Uterus (tissue), 3 donors: ENCODE measurements at regions not wholly inside any gene's neighbourhood (a gene's known extent, or its start where the extent isn't known, plus 50 kb on each side); places are given as distances from the start of the nearest gene placed in this dataset.

ENCODE experiments used
- DNase-seq, 2 donors: peaks; one replicate each; pipeline ENCODE4 v3.0.0-alpha.2; 2019 to 2020
- H3K27ac ChIP-seq, 2 donors: fragments of 200-600 bp; sonication (generic); 1 replicate in 1 of 2; 2 replicates in 1 of 2; pipeline ENCODE4 v1.5.1; 2016 to 2018
- H3K27me3 ChIP-seq, 2 donors: fragments of 200-600 bp; sonication (generic); one replicate each; pipeline ENCODE4 v1.5.1; 2018 to 2019; ENCODE audit warnings: control low read depth in 1 of 2
- H3K36me3 ChIP-seq, 2 donors: fragments of 200-600 bp; sonication (generic); one replicate each; pipeline ENCODE4 v1.5.1; 2019; ENCODE audit warnings: control low read depth in 1 of 2
- H3K4me1 ChIP-seq, 2 donors: fragments of 200-600 bp; sonication (generic); one replicate each; pipeline ENCODE4 v1.5.1; 2018 to 2019; ENCODE audit warnings: control low read depth in 1 of 2
- H3K4me3 ChIP-seq, 2 donors: fragments of 200-600 bp; sonication (generic); 1 replicate in 1 of 2; 2 replicates in 1 of 2; pipeline ENCODE4 v1.5.1; 2018 to 2019; ENCODE audit warnings: mild to moderate bottlenecking in 1 of 2
- H3K9me3 ChIP-seq, 2 donors: fragments of 200-600 bp; sonication (generic); one replicate each; pipeline ENCODE4 v1.5.1; 2019; ENCODE audit warnings: control low read depth in 1 of 2
- CTCF ChIP-seq, 4 experiments: fragments of 200-600 bp in 2 of 4; fragments of 450-650 bp in 2 of 4; sonication (generic) in 2 of 4; IDR thresholded peaks; one replicate each; pipeline ENCODE4 v1.5.1; 2016 to 2019; ENCODE audit warnings: antibody characterized with exemption in 4 of 4, mild to moderate bottlenecking in 2 of 4, moderate library complexity in 1 of 4
- POLR2A ChIP-seq, 2 donors: fragments of 450-650 bp; IDR thresholded peaks; one replicate each; pipeline ENCODE4 v1.6.1; 2016; ENCODE audit warnings: antibody characterized with exemption in 2 of 2, mild to moderate bottlenecking in 1 of 2, moderate library complexity in 1 of 2
- intact Hi-C: fragments of 100-400 bp; cut with DNase I; formaldehyde crosslinking; loops from one replicate; pipeline ENCODE4 v1.15.1; 2023; ENCODE audit warnings: low total_unique reads
- donor health status: DM: yes; HTN: yes; CAD: no.

GRCh38 chr12:125704803-125705202 lies 639.6 kb downstream of the AACS start:
- no peak for DNase-seq
- no peaks in the 10 kb centered on the region for H3K4me1 ChIP-seq
- H3K9me3 ChIP-seq = no peaks in the 10 kb centered on the region
- intact Hi-C loops = no loop called here
- no peak overlapping the region for H3K4me3 ChIP-seq
- H3K27ac ChIP-seq = no peak overlapping the region
- no peak for TF ChIP-seq CTCF (IDR thresholded peaks at IDR 0.05)
- TF ChIP-seq POLR2A (IDR thresholded peaks at IDR 0.05) = no peak
- H3K27me3 ChIP-seq = no peaks in the 10 kb centered on the region
- H3K36me3 ChIP-seq = no peaks in the 10 kb centered on the region

GRCh38 chr12:125720961-125721360 lies 655.7 kb downstream of the AACS start:
- intact Hi-C loops = no loop called here
- no peaks in the 10 kb centered on the region for H3K36me3 ChIP-seq
- H3K9me3 ChIP-seq = no peaks in the 10 kb centered on the region
- H3K27ac ChIP-seq = no peak overlapping the region
- DNase-seq = no peak
- H3K27me3 ChIP-seq = no peaks in the 10 kb centered on the region
- no peak overlapping the region for H3K4me3 ChIP-seq
- TF ChIP-seq CTCF (IDR thresholded peaks at IDR 0.05) (no peak), POLR2A (IDR thresholded peaks at IDR 0.05) (no peak)
- no peaks in the 10 kb centered on the region for H3K4me1 ChIP-seq

DNA sequence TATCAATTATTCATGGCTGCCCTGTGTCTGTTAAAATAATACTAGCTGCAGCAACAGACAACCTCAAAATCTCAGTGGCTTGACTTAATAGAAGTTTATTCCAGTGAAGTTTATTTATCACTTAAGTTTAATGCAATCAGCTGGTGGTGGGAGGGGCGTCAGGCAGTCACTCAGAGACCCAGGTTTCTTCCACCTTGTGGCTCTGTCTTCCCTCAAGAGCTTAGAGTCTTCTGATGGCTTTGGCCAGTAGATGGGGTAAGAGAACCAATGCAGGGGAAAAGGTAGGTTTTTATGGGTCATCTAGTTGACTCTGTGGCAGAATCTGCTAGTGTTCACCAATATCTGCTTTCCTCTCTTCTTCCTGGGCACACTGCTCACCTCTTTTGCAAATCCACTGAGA lies 668.9 kb downstream of the AACS start:
- DNase-seq = no peak
- H3K27me3 ChIP-seq = no peaks in the 10 kb centered on the region
- H3K27ac ChIP-seq = no peak overlapping the region
- no peaks in the 10 kb centered on the region for H3K36me3 ChIP-seq
- no peaks in the 10 kb centered on the region for H3K9me3 ChIP-seq
- intact Hi-C loops = no loop called here
- no peak for TF ChIP-seq CTCF (IDR thresholded peaks at IDR 0.05)
- no peak for TF ChIP-seq POLR2A (IDR thresholded peaks at IDR 0.05)
- H3K4me3 ChIP-seq = no peak overlapping the region
- no peaks in the 10 kb centered on the region for H3K4me1 ChIP-seq

DNA sequence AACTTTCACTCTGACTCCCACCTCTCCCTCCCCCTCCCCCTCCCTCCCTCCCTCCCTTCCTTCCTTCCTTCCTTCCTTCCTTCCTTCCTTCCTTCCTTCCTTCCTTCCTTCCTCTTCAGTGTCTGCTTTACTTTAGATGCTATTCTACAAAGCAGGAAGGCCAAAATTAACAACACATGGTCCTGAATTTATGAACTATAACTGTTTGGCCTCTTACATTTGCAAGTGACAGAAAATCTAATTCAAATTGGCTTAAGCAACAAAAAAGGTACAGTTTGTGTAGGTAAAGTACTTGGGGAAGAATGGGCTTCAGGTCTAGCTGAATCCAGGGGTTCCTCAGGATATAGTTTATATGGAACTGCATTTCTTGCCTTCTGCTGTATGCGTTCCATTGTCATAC lies 673.0 kb downstream of the AACS start:
- Histone ChIP-seq H3K36me3 (no peaks in the 10 kb centered on the region), H3K4me1 (no peaks in the 10 kb centered on the region), H3K9me3 (no peaks in the 10 kb centered on the region), H3K4me3 (no peak overlapping the region), H3K27me3 (no peaks in the 10 kb centered on the region), H3K27ac (no peak overlapping the region)
- intact Hi-C loops = no loop called here
- TF ChIP-seq CTCF (IDR thresholded peaks at IDR 0.05) = no peak
- TF ChIP-seq POLR2A (IDR thresholded peaks at IDR 0.05) = no peak
- DNase-seq = no peak

DNA sequence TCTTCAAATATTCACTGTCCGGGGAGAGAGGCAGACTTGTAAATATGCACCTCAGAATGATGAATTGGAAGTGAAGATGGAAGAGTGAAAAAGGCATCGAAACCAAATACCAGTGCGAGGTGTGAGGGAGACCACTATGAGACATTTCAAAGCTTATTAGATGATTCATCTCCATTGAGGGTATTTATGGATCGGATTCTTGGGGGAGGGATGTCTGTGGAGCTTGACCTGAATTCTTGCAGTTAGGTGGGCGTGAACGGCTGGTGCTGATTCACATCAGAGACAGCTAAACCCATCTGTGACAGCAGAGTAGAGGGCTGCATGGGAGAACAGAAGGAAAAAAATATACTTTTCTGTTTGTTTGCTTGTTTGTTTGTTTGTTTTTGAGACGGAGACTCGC lies 677.2 kb downstream of the AACS start:
- no peak overlapping the region for H3K27ac ChIP-seq
- no peaks in the 10 kb centered on the region for H3K27me3 ChIP-seq
- DNase-seq = no peak
- no peaks in the 10 kb centered on the region for H3K36me3 ChIP-seq
- TF ChIP-seq CTCF (IDR thresholded peaks at IDR 0.05) = no peak
- TF ChIP-seq POLR2A (IDR thresholded peaks at IDR 0.05) = no peak
- intact Hi-C loops = no loop called here
- H3K4me3 ChIP-seq = no peak overlapping the region
- no peaks in the 10 kb centered on the region for H3K9me3 ChIP-seq
- H3K4me1 ChIP-seq = no peaks in the 10 kb centered on the region
